Neural cell (in vitro differentiated cells): ENCODE measurements at regions not wholly inside any gene's neighbourhood (a gene's known extent, or its start where the extent isn't known, plus 50 kb on each side); places are given as distances from the start of the nearest gene placed in this dataset.

Experiments used
- H2AFZ ChIP-seq: fragments of 200-600, 300-800 bp; sonication (generic), shearing (Covaris generic); 2 replicates; pipeline ENCODE4 v1.6.0; 2014; ENCODE audit warnings: low read depth, mild to moderate bottlenecking, antibody characterized with exemption, low read length, moderate library complexity
- H3F3A ChIP-seq: fragments of 200-600 bp; shearing (Covaris generic); 2 replicates; pipeline ENCODE4 v1.6.1; 2016; ENCODE audit warnings: mild to moderate bottlenecking, moderate library complexity, mixed read lengths, antibody characterized with exemption, low read length; ENCODE audit not compliant: insufficient read depth, poor library complexity, severe bottlenecking
- H3K27ac ChIP-seq: fragments of 200-600, 300-800 bp; sonication (generic), shearing (Covaris generic); 2 replicates; pipeline ENCODE4 v1.5.1; 2014; ENCODE audit warnings: mild to moderate bottlenecking, low read length, moderate library complexity
- H3K27me3 ChIP-seq: fragments of 300-800, 200-600 bp; sonication (generic), shearing (Covaris generic); 2 replicates; pipeline ENCODE4 v1.6.0; 2014; ENCODE audit warnings: mild to moderate bottlenecking, low read depth, low read length, moderate library complexity; ENCODE audit not compliant: insufficient read depth
- H3K36me3 ChIP-seq: fragments of 300-800, 200-600 bp; sonication (generic), shearing (Covaris generic); 2 replicates; pipeline ENCODE4 v1.5.1; 2014; ENCODE audit warnings: mild to moderate bottlenecking, antibody characterized with exemption, low read length, moderate library complexity; ENCODE audit not compliant: insufficient read depth
- H3K4me2 ChIP-seq: fragments of 300-800, 200-600 bp; sonication (generic), shearing (Covaris generic); 2 replicates; pipeline ENCODE4 v1.6.0; 2014; ENCODE audit warnings: mild to moderate bottlenecking, low read length
- H3K4me3 ChIP-seq: fragments of 300-800, 200-600 bp; sonication (generic), shearing (Covaris generic); 2 replicates; pipeline ENCODE4 v1.5.1; 2014; ENCODE audit warnings: mild to moderate bottlenecking, low read length, moderate library complexity
- H3K79me2 ChIP-seq: fragments of 200-600 bp; shearing (Covaris generic); replicated peaks from 2 replicates; pipeline ENCODE4 v1.6.0; 2014; ENCODE audit warnings: mild to moderate bottlenecking, low read length, moderate library complexity; ENCODE audit not compliant: insufficient read depth
- H3K9ac ChIP-seq: fragments of 300-800, 200-600 bp; sonication (generic), shearing (Covaris generic); 2 replicates; pipeline ENCODE4 v1.6.1; 2016; ENCODE audit warnings: mild to moderate bottlenecking, low read length, mixed read lengths
- H3K9me2 ChIP-seq: fragments of 200-600 bp; shearing (Covaris generic); 2 replicates; pipeline ENCODE4 v1.6.1; 2016; ENCODE audit warnings: mild to moderate bottlenecking, low read length, mixed read lengths; ENCODE audit not compliant: insufficient read depth
- H3K9me3 ChIP-seq: fragments of 200-600, 300-800 bp; sonication (generic), shearing (Covaris generic); 2 replicates; pipeline ENCODE4 v1.6.1; 2016; ENCODE audit warnings: mild to moderate bottlenecking, mixed run types, low read length, moderate library complexity, mixed read lengths
- H4K20me1 ChIP-seq: fragments of 200-600 bp; shearing (Covaris generic); 2 replicates; pipeline ENCODE4 v1.6.1; 2016; ENCODE audit warnings: mild to moderate bottlenecking, mixed run types; ENCODE audit not compliant: insufficient read depth
- EP300 ChIP-seq: fragments of 450-650 bp; conservative IDR thresholded peaks from 2 replicates; pipeline ENCODE4 v1.6.1; 2014; ENCODE audit warnings: antibody characterized with exemption, mild to moderate bottlenecking, moderate library complexity; ENCODE audit not compliant: poor library complexity, severe bottlenecking
- EZH2 ChIP-seq: fragments of 200-600, 300-800 bp; shearing (Covaris generic), sonication (generic); IDR thresholded peaks from 2 replicates; pipeline ENCODE4 v1.6.1; 2014; ENCODE audit warnings: antibody characterized with exemption, low read length, borderline replicate concordance, mild to moderate bottlenecking; ENCODE audit not compliant: insufficient read depth, poor library complexity, severe bottlenecking
- MXI1 ChIP-seq: fragments of 450-650 bp; conservative IDR thresholded peaks from 2 replicates; pipeline ENCODE4 v1.6.1; 2014; ENCODE audit warnings: antibody characterized with exemption, mild to moderate bottlenecking; ENCODE audit not compliant: poor library complexity, severe bottlenecking
- POLR2AphosphoS5 ChIP-seq: IDR thresholded peaks from 2 replicates; pipeline ENCODE4 v1.6.1; 2012
- RAD21 ChIP-seq: fragments of 450-650 bp; conservative IDR thresholded peaks from 2 replicates; pipeline ENCODE4 v1.6.1; 2014; ENCODE audit warnings: antibody characterized with exemption, mild to moderate bottlenecking, moderate library complexity
- REST ChIP-seq: IDR thresholded peaks from 2 replicates; pipeline ENCODE4 v1.6.1; 2012; ENCODE audit warnings: borderline replicate concordance
- TAF1 ChIP-seq: IDR thresholded peaks from 2 replicates; pipeline ENCODE4 v1.6.1; 2012; ENCODE audit warnings: low read depth
- TF ChIP-seq, protein P1 (sequence below): fragments of 450-650 bp; IDR thresholded peaks from 2 replicates; pipeline ENCODE4 v1.5.1; 2014; ENCODE audit warnings: antibody characterized with exemption, mild to moderate bottlenecking, moderate library complexity; ENCODE audit not compliant: poor library complexity, severe bottlenecking

DNA sequence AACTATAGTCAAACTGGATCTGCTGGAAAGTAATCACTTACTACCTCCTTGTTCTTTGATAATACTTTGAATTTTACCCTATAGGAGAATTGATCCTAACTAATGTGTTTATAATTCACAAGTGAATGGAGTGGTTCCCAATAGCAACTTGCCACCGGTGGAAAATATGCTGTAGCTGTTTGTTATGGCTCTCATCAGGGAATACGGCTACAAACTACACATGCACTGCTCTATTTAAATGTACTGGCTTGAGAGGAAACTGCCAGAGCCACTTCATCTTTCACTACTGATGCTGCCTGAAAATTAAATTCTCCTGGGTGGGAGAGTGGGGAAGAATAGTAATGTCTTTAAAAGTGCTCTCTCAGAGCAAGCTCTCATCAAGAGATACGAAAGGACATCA lies 448.5 kb upstream of the GRAMD2B start:
- no peak overlapping the region for H3K27ac ChIP-seq
- no peak overlapping the region for H2AFZ ChIP-seq
- no peaks in the 10 kb centered on the region for H4K20me1 ChIP-seq
- no peak overlapping the region for H3K4me3 ChIP-seq
- H3K9me2 ChIP-seq = no peaks in the 10 kb centered on the region
- no peaks in the 10 kb centered on the region for H3K9me3 ChIP-seq
- H3K79me2 ChIP-seq = no peaks in the 10 kb centered on the region
- H3K27me3 ChIP-seq = no peaks in the 10 kb centered on the region
- H3F3A ChIP-seq = peaks cover 4% of the 10 kb centered on the region
- no peak overlapping the region for H3K4me2 ChIP-seq
- H3K9ac ChIP-seq = no peak overlapping the region
- H3K36me3 ChIP-seq = no peaks in the 10 kb centered on the region
- TF ChIP-seq EP300 (no peak), MXI1 (no peak), RAD21 (no peak), TAF1 (no peak), EZH2 (no peak), POLR2AphosphoS5 (no peak), REST (no peak)
- TF ChIP-seq, protein P1, sequence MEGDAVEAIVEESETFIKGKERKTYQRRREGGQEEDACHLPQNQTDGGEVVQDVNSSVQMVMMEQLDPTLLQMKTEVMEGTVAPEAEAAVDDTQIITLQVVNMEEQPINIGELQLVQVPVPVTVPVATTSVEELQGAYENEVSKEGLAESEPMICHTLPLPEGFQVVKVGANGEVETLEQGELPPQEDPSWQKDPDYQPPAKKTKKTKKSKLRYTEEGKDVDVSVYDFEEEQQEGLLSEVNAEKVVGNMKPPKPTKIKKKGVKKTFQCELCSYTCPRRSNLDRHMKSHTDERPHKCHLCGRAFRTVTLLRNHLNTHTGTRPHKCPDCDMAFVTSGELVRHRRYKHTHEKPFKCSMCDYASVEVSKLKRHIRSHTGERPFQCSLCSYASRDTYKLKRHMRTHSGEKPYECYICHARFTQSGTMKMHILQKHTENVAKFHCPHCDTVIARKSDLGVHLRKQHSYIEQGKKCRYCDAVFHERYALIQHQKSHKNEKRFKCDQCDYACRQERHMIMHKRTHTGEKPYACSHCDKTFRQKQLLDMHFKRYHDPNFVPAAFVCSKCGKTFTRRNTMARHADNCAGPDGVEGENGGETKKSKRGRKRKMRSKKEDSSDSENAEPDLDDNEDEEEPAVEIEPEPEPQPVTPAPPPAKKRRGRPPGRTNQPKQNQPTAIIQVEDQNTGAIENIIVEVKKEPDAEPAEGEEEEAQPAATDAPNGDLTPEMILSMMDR = no peak

- Histone ChIP-seq H3K79me2 (no peaks in the 10 kb centered on the region), H2AFZ (no peak overlapping the region), H3K4me3 (peak overlapping the region; percentile 4), H3K36me3 (no peaks in the 10 kb centered on the region), H3F3A (peaks cover 4% of the 10 kb centered on the region), H3K4me2 (peak overlapping the region; percentile 31), H4K20me1 (no peaks in the 10 kb centered on the region), H3K9me2 (no peaks in the 10 kb centered on the region), H3K27ac (peak overlapping the region; percentile 42), H3K9ac (no peak overlapping the region), H3K9me3 (no peaks in the 10 kb centered on the region), H3K27me3 (no peaks in the 10 kb centered on the region)
- TF ChIP-seq MXI1 = no peak
- TF ChIP-seq, protein P1 = no peak
- TF ChIP-seq EP300 = peak; percentile 12
Observed at GRCh38 chr5:125976421-125977000, 446.7 kb upstream of the GRAMD2B start.
